ENCODE measurements at regions not wholly inside any gene's neighbourhood (a gene's known extent, or its start where the extent isn't known, plus 50 kb on each side); places are given as distances from the start of the nearest gene placed in this dataset.

DNA sequence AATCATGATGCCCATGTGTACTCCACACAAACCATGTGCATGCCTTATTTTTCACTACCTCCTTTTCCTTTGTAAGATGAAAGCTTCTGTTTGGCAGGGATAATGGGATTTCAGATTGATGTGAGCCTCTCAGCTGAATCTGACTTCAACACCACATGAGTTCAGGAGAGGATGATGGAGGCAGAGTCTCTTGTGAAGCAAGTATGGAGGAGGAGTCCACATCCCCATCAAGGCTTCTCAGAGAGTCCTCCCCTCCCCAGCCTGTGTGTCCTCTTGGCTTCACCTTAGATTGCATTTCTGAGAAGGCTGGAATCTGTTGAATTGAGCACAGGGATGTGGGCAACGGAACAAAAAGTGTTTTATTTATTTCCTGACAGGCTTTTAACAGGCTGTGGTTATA, 370.4 kb downstream of the FAT3 start:
- TF ChIP-seq POLR2A (IDR thresholded peaks at IDR 0.05) (no peak), POLR2AphosphoS5 (IDR thresholded peaks at IDR 0.05) (no peak), EP300 (IDR thresholded peaks at IDR 0.05; ENCODE audit: low read depth) (no peak)
- TF ChIP-seq, protein P1, sequence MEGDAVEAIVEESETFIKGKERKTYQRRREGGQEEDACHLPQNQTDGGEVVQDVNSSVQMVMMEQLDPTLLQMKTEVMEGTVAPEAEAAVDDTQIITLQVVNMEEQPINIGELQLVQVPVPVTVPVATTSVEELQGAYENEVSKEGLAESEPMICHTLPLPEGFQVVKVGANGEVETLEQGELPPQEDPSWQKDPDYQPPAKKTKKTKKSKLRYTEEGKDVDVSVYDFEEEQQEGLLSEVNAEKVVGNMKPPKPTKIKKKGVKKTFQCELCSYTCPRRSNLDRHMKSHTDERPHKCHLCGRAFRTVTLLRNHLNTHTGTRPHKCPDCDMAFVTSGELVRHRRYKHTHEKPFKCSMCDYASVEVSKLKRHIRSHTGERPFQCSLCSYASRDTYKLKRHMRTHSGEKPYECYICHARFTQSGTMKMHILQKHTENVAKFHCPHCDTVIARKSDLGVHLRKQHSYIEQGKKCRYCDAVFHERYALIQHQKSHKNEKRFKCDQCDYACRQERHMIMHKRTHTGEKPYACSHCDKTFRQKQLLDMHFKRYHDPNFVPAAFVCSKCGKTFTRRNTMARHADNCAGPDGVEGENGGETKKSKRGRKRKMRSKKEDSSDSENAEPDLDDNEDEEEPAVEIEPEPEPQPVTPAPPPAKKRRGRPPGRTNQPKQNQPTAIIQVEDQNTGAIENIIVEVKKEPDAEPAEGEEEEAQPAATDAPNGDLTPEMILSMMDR (IDR thresholded peaks at IDR 0.05): no peak
- in situ Hi-C loops (cut with MboI; ENCODE audit: low pct_ligation_motif_present in 1 of 4, low pct_unique_long_range_greater_than_20kb in 1 of 4, low sequenced_read_pairs in 3 of 4) (no loop called here), intact Hi-C loops (cut with DNase I; ENCODE audit: low total_unique reads) (no loop called here)
- H3K36me3 ChIP-seq: no peaks in the 10 kb centered on the region
- 36 to 38% methylated on average over 1 of the region's 1 CpG for WGBS, 2 donors (ENCODE audit: low coverage in 1 of 2)
- H3K9me3 ChIP-seq: no peaks in the 10 kb centered on the region
- no peaks in the 10 kb centered on the region for H3K4me1 ChIP-seq
- no peak overlapping the region for H3K4me3 ChIP-seq
- H3K27ac ChIP-seq: no peak overlapping the region
- H3K27me3 ChIP-seq: no peaks in the 10 kb centered on the region
- no peak for DNase-seq

DNA sequence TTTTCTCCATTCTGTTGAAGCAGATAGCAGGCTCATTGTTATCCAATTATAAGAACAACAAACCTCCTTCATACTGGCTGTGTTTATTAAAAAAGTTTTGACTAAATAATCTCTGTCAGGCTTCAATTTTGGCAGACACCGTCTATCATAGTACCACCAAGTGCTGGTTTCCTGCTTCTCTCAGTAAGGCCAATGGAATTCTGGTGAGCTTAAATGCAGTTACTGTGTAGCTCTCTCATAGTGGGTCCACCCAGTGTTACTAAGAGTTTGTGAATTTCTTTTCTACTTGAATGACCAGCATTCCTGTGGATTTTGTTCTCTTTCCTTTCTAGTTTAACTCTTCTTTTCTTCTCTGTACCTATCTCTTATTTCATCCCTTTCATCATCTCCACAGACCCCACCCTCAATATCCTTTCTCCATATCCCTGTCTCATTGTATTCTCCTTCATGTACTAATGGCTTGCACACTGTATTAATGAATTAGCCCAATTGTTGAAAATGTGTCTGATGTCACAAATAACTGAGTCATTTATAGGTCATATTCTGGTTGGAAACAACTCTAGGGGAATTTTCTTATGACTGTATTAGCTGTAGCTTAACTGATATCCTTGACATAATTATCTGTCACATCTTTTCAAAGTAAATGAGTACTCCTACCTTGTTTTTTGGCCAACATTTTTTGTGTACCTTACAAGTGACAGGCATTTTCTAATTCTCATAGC, 372.1 kb downstream of the FAT3 start:
- TF ChIP-seq, protein P1 (IDR thresholded peaks at IDR 0.05): no peak
- TF ChIP-seq POLR2AphosphoS5 (IDR thresholded peaks at IDR 0.05): no peak
- no peak for TF ChIP-seq EP300 (IDR thresholded peaks at IDR 0.05; ENCODE audit: low read depth)
- TF ChIP-seq POLR2A (IDR thresholded peaks at IDR 0.05): no peak
- H3K27me3 ChIP-seq: no peaks in the 10 kb centered on the region
- H3K27ac ChIP-seq: no peak overlapping the region
- DNase-seq: no peak
- in situ Hi-C loops (cut with MboI; ENCODE audit: low pct_ligation_motif_present in 1 of 4, low pct_unique_long_range_greater_than_20kb in 1 of 4, low sequenced_read_pairs in 3 of 4): no loop called here
- H3K9me3 ChIP-seq: no peaks in the 10 kb centered on the region
- H3K4me3 ChIP-seq: no peak overlapping the region
- H3K4me1 ChIP-seq: no peaks in the 10 kb centered on the region
- intact Hi-C loops (cut with DNase I; ENCODE audit: low total_unique reads): no loop called here
- WGBS, 2 donors (ENCODE audit: low coverage in 1 of 2): 66 to 78% methylated on average over 1 of the region's 1 CpG
- H3K36me3 ChIP-seq: no peaks in the 10 kb centered on the region

- TF ChIP-seq, protein P1 (IDR thresholded peaks at IDR 0.05): no peak
- TF ChIP-seq POLR2AphosphoS5 (IDR thresholded peaks at IDR 0.05) (no peak), EP300 (IDR thresholded peaks at IDR 0.05; ENCODE audit: low read depth) (no peak), POLR2A (IDR thresholded peaks at IDR 0.05) (no peak)
- no peak for DNase-seq
- WGBS, 2 donors (ENCODE audit: low coverage in 1 of 2): 73 to 79% methylated on average over 4 of the region's 4 CpGs
- in situ Hi-C loops (cut with MboI; ENCODE audit: low pct_ligation_motif_present in 1 of 4, low pct_unique_long_range_greater_than_20kb in 1 of 4, low sequenced_read_pairs in 3 of 4) (no loop called here), intact Hi-C loops (cut with DNase I; ENCODE audit: low total_unique reads) (no loop called here)
- no peaks in the 10 kb centered on the region for H3K9me3 ChIP-seq
- H3K27me3 ChIP-seq: no peaks in the 10 kb centered on the region
- no peak overlapping the region for H3K27ac ChIP-seq
- no peaks in the 10 kb centered on the region for H3K4me1 ChIP-seq
- no peak overlapping the region for H3K4me3 ChIP-seq
- no peaks in the 10 kb centered on the region for H3K36me3 ChIP-seq
These were observed 368.4 kb upstream of the MTNR1B start for GRCh38 chr11:92601048-92601447.

DNA sequence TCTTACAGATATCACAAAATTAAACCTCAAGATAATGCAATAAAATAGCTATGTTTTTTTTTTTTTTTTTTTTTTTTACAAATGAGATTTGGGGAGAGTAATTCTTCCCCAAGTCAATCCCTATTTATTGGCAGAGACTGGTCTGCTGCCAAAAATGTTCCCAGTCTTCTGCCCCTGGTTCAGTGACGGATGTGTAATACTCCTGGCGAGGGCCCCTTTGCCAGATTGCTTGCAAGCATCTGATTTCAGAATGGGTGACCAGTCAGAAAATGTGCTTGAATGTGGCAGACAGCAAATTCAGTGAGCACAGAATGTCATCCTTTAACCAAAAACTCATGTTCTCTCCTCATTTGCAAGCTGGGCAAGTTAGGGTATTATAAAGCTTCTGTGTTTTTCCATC, 363.8 kb upstream of the MTNR1B start:
- 86 to 90% methylated on average over 2 of the region's 2 CpGs for WGBS, 2 donors (ENCODE audit: low coverage in 1 of 2)
- in situ Hi-C loops (cut with MboI; ENCODE audit: low pct_ligation_motif_present in 1 of 4, low pct_unique_long_range_greater_than_20kb in 1 of 4, low sequenced_read_pairs in 3 of 4) (no loop called here), intact Hi-C loops (cut with DNase I; ENCODE audit: low total_unique reads) (no loop called here)
- no peaks in the 10 kb centered on the region for H3K9me3 ChIP-seq
- no peak overlapping the region for H3K27ac ChIP-seq
- TF ChIP-seq POLR2AphosphoS5 (IDR thresholded peaks at IDR 0.05): no peak
- TF ChIP-seq, protein P1 (IDR thresholded peaks at IDR 0.05): no peak
- TF ChIP-seq EP300 (IDR thresholded peaks at IDR 0.05; ENCODE audit: low read depth): no peak
- TF ChIP-seq POLR2A (IDR thresholded peaks at IDR 0.05): no peak
- DNase-seq: no peak
- no peaks in the 10 kb centered on the region for H3K36me3 ChIP-seq
- H3K4me3 ChIP-seq: no peak overlapping the region
- H3K27me3 ChIP-seq: no peaks in the 10 kb centered on the region
- H3K4me1 ChIP-seq: no peaks in the 10 kb centered on the region

Measured in transverse colon (tissue), 4 donors.